RWPE1 (cell line): ENCODE measurements at regions not wholly inside any gene's neighbourhood (a gene's known extent, or its start where the extent isn't known, plus 50 kb on each side); places are given as distances from the start of the nearest gene placed in this dataset.

Source experiments
- CTCF ChIA-PET: fragments of 350-600 bp; sonication (Branson Sonifier 250); formaldehyde crosslinking; extraction: SDS; loops from one replicate; lab custom pipeline; 2021; lab: Yijun Ruan, JAX
- POLR2A ChIA-PET: fragments of 400-600 bp; formaldehyde crosslinking; extraction: SDS; loops from one replicate; lab custom pipeline; 2020; ENCODE audit warnings: antibody characterized with exemption; ENCODE audit not compliant: low non-redundant PET; lab: Yijun Ruan, JAX
- DNase-seq: peaks from one replicate; pipeline ENCODE4 v3.0.0; 2012; ENCODE audit warnings: low spot score
- H3K27ac ChIP-seq: fragments of 450-650 bp; 2 replicates; pipeline ENCODE4 v1.5.1; 2017
- CTCF ChIP-seq: fragments of 450-650 bp; conservative IDR thresholded peaks from 2 replicates; pipeline ENCODE4 v1.5.1; 2017; ENCODE audit warnings: low read depth, mild to moderate bottlenecking

DNA sequence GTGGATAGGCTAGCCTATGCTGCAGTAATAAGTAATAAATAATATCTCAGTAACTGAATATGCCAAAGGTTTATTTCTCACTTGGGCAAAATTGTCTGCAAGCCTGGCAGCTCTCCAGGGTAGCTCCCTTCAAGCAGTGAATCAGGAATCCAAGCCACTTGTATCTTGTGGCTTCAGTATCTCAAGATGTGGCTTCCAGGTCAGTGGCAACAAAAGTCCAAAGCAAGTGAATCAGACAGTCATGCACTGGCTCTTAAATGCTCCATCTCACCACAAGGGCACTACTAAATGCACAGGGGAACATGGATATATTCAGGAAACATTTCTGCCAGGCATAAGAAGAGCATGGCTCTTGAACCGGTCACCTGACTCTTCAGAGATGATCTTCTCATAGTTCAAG lies 126.3 kb downstream of the KCTD12 start:
- DNase-seq, result no peak
- POLR2A ChIA-PET, result no interaction called here
- no peak overlapping the region for H3K27ac ChIP-seq
- TF ChIP-seq CTCF, result no peak
- CTCF ChIA-PET, result interaction anchor here (0.6 kb wide), 1 partner anchor 117 kb away, joined by 3 read pairs; no protein-coding TSS in a partner anchor

DNA sequence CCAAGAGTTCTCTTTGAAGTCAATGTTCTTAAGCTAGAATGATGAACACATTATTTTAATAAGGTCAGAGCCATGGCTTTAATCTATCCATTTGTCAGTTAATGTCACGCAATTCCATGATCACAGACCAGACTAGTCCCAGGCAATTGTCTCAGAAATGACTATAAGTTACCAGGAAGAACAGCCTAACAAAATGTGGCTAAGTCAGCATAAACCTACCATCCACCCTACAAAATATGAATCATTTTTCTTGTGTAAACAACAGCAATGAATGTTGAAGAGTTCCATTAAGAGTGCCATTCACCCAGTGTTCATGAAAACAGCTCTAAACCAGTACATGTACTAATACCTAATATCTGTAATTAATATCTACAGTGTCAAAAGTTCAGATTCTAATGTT lies 127.5 kb downstream of the KCTD12 start:
- TF ChIP-seq CTCF, result no peak
- H3K27ac ChIP-seq, result no peak overlapping the region
- CTCF ChIA-PET, result no interaction called here
- DNase-seq, result peak; percentile 1
- POLR2A ChIA-PET, result no interaction called here

- no peak for DNase-seq
- no peak for TF ChIP-seq CTCF
- H3K27ac ChIP-seq, result no peak overlapping the region
- CTCF ChIA-PET, result no interaction called here
- POLR2A ChIA-PET, result no interaction called here
Observed at GRCh38 chr13:76758257-76758656, 127.9 kb downstream of the KCTD12 start.

DNA sequence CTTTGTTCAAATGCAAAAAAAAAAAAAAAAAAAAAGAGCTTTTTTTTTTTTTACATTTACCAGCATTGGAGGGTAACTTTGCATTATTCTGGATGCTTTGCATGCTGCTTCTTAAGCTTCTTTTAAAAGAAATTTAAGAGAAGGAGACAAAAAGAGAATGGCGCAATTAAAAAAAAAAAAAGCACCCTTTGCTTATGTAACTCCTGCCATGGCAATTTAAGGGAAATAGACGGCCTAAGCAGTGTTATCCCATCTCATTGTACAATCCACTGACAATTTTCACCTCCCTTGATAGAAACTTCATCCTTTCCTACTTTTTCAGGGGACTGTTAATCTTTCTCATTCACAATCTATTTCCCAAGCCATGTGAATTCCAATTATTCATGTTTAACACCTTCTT lies 129.8 kb downstream of the KCTD12 start:
- ChIA-PET POLR2A (no interaction called here), CTCF (no interaction called here)
- no peak for TF ChIP-seq CTCF
- no peak overlapping the region for H3K27ac ChIP-seq
- DNase-seq, result no peak

DNA sequence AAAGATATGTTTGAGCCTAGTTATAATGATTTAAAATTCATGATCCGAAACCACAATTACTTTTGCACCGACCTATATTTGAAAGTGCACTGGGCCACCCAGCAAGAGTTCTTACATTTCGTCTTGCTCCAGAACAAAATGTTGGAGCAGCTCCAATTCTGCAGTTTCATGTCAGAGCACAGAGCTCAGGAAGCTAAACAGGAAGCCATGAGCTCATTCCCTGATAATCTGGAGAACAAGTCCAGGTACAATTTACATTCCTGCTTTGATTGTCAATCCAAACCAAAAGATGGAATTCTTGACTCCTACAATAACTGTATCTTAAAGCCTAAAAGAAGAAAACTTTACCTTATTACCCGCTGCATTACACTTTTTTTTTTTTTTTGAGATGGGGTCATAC lies 131.8 kb downstream of the KCTD12 start:
- H3K27ac ChIP-seq, result no peak overlapping the region
- no peak for TF ChIP-seq CTCF
- POLR2A ChIA-PET, result no interaction called here
- CTCF ChIA-PET, result interaction anchor here (0.7 kb wide), 2 partner anchors 16 to 21 kb away, joined by 3 to 8 read pairs; no protein-coding TSS in a partner anchor
- peak; percentile 21 for DNase-seq

GRCh38 chr13:76751278-76751677 lies 134.9 kb downstream of the KCTD12 start:
- no peak overlapping the region for H3K27ac ChIP-seq
- DNase-seq, result no peak
- POLR2A ChIA-PET, result no interaction called here
- CTCF ChIA-PET, result no interaction called here
- no peak for TF ChIP-seq CTCF

GRCh38 chr13:76750126-76750525 lies 136.1 kb downstream of the KCTD12 start:
- CTCF ChIA-PET, result no interaction called here
- POLR2A ChIA-PET, result no interaction called here
- H3K27ac ChIP-seq, result no peak overlapping the region
- no peak for DNase-seq
- TF ChIP-seq CTCF, result no peak
